HEK293T (cell line): ENCODE measurements at regions not wholly inside any gene's neighbourhood (a gene's known extent, or its start where the extent isn't known, plus 50 kb on each side); places are given as distances from the start of the nearest gene placed in this dataset.
"Not testable (repeated sequence)": the region's sequence is repeated elsewhere in the genome, so short reads cannot be mapped to it uniquely, and the experiment has no call there.

Experiments used
- BHLHE40 ChIP-seq: fragments of 450-650 bp; IDR thresholded peaks from 2 replicates; pipeline ENCODE4 v1.6.1; 2016; ENCODE audit warnings: mild to moderate bottlenecking, moderate library complexity, borderline replicate concordance
- ELF4 ChIP-seq: fragments of 450-650 bp; IDR thresholded peaks from 2 replicates; pipeline ENCODE4 v1.6.1; 2017; ENCODE audit warnings: antibody characterized with exemption
- FOXM1 ChIP-seq: fragments of 450-650 bp; IDR thresholded peaks from 2 replicates; pipeline ENCODE4 v1.6.1; 2017; ENCODE audit warnings: mild to moderate bottlenecking, borderline replicate concordance
- SUZ12 ChIP-seq: fragments of 450-650 bp; IDR thresholded peaks from 2 replicates; pipeline ENCODE4 v1.6.1; 2016; ENCODE audit warnings: mild to moderate bottlenecking
- TF ChIP-seq, protein P1 (sequence below): fragments of 450-650 bp; IDR thresholded peaks from 2 replicates; pipeline ENCODE4 v1.6.1; 2016

DNA sequence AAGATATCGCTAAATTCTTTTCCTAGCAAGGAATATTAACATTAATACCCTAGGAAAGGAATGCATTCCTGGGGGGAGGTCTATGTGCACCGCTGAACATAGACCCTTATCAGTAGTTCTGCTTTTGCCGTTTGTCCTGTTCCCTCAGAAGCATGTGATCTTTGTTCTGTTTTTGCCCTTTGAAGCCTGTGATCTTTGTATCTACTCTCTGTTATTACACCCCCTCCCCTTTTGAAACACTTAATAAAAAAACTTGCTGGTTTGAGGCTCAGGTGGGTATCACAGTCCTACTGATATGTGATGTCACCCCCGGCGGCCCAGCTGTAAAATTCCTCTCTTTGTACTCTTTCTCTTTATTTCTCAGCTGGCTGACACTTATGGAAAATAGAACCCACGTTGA, 172.5 kb downstream of the LIG4 start:
- TF ChIP-seq ELF4, BHLHE40, SUZ12, FOXM1: not testable (repeated sequence)
- TF ChIP-seq, protein P1, sequence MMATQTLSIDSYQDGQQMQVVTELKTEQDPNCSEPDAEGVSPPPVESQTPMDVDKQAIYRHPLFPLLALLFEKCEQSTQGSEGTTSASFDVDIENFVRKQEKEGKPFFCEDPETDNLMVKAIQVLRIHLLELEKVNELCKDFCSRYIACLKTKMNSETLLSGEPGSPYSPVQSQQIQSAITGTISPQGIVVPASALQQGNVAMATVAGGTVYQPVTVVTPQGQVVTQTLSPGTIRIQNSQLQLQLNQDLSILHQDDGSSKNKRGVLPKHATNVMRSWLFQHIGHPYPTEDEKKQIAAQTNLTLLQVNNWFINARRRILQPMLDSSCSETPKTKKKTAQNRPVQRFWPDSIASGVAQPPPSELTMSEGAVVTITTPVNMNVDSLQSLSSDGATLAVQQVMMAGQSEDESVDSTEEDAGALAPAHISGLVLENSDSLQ = not testable (repeated sequence)
